Cardiac muscle cell (in vitro differentiated cells and primary cell): ENCODE measurements at regions not wholly inside any gene's neighbourhood (a gene's known extent, or its start where the extent isn't known, plus 50 kb on each side); places are given as distances from the start of the nearest gene placed in this dataset.
"Not testable (repeated sequence)": the region's sequence is repeated elsewhere in the genome, so short reads cannot be mapped to it uniquely, and the experiment has no call there.

Source experiments
- DNase-seq, 2 donors: peaks; one replicate each; pipeline versions ENCODE4 v3.0.0 to v3.0.0-alpha.2; 2010 to 2017; ENCODE audit warnings: low read depth in 1 of 2, low spot score in 1 of 2
- H3K27ac ChIP-seq: fragments of 200-600 bp; sonication (generic); 2 replicates; pipeline ENCODE4 v1.5.1; 2016
- H3K27me3 ChIP-seq: fragments of 200-600 bp; sonication (generic); 2 replicates; pipeline ENCODE4 v1.6.0; 2016; ENCODE audit warnings: control low read depth
- H3K36me3 ChIP-seq: fragments of 200-600 bp; sonication (generic); 2 replicates; pipeline ENCODE4 v1.5.1; 2016; ENCODE audit warnings: control low read depth
- H3K4me1 ChIP-seq: fragments of 200-600 bp; sonication (generic); 2 replicates; pipeline ENCODE4 v1.8.1; 2017; ENCODE audit warnings: low read depth, mild to moderate bottlenecking, mixed run types
- H3K4me3 ChIP-seq: fragments of 200-600 bp; sonication (generic); 2 replicates; pipeline ENCODE4 v1.5.1; 2016; ENCODE audit warnings: mild to moderate bottlenecking
- H3K9me3 ChIP-seq: fragments of 200-600 bp; sonication (generic); 2 replicates; pipeline ENCODE4 v1.5.1; 2017; ENCODE audit warnings: low read depth, mild to moderate bottlenecking, control low read depth
- TF ChIP-seq, protein P1 (sequence below): IDR thresholded peaks from 2 replicates; pipeline ENCODE4 v1.5.1; 2012; ENCODE audit warnings: low read depth, mild to moderate bottlenecking, low read length

DNA sequence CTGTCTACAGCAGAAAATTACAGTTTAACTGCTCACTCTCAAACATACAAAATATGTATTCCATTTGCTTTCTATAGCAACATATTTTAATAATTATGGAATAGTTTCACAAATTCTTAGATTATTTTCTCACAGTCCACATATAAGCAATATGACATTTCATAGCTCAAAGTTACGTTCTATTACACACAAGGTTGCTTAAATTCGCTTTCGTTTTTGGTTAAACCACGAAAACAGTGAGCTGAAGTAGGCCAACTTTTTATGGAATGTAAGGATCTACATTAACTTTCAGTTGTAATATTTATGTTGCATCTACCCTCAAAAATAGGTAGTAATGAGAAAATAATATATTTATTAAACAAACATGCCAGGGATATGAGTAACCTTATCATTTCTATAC, 966.0 kb upstream of the ACO1 start:
- DNase-seq, result no peak
- H3K9me3 ChIP-seq, result no peaks in the 10 kb centered on the region
- H3K27me3 ChIP-seq, result no peaks in the 10 kb centered on the region
- TF ChIP-seq, protein P1, sequence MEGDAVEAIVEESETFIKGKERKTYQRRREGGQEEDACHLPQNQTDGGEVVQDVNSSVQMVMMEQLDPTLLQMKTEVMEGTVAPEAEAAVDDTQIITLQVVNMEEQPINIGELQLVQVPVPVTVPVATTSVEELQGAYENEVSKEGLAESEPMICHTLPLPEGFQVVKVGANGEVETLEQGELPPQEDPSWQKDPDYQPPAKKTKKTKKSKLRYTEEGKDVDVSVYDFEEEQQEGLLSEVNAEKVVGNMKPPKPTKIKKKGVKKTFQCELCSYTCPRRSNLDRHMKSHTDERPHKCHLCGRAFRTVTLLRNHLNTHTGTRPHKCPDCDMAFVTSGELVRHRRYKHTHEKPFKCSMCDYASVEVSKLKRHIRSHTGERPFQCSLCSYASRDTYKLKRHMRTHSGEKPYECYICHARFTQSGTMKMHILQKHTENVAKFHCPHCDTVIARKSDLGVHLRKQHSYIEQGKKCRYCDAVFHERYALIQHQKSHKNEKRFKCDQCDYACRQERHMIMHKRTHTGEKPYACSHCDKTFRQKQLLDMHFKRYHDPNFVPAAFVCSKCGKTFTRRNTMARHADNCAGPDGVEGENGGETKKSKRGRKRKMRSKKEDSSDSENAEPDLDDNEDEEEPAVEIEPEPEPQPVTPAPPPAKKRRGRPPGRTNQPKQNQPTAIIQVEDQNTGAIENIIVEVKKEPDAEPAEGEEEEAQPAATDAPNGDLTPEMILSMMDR, result no peak
- no peak overlapping the region for H3K27ac ChIP-seq
- no peaks in the 10 kb centered on the region for H3K4me1 ChIP-seq
- H3K36me3 ChIP-seq, result no peaks in the 10 kb centered on the region
- H3K4me3 ChIP-seq, result no peak overlapping the region

DNA sequence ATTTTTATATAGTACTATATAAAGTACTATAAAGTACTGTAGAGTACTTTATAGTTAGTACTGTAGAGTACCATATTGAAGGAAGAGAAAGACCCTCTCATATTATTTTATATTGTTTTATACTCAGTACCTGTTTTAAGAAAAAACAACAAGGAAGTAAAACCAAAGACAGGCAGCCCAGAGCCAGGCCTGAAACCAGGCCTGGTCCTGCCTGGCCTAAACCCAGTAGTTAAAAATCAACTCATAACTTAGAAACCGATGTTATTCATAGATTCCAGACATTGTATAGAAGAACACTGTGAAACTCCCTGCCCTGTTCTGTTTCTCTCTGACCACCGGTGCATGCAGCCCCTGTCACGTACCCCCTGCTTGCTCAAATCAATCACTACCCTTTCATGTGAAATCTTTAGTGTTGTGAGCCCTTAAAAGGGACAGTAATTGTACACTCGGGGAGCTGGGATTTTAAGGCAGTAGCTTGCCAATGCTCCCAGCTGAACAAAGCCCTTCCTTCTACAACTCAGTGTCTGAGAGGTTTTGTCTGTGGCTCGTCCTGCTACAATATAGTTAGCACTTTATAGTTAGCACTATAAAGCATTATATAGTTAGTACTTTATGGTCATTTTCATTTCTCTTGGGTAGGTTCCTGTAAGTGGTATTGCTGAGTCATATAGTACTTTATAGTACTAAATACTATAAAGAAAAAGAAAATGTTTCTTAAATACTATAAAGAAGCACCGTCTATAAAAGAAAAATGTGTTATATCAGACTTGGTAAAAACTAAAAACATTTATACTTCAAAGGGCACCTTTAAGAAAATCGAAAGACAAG, 940.6 kb upstream of the ACO1 start:
- H3K9me3 ChIP-seq, H3K4me3 ChIP-seq, DNase-seq, H3K4me1 ChIP-seq, H3K36me3 ChIP-seq, H3K27ac ChIP-seq, H3K27me3 ChIP-seq: not testable (repeated sequence)

DNA sequence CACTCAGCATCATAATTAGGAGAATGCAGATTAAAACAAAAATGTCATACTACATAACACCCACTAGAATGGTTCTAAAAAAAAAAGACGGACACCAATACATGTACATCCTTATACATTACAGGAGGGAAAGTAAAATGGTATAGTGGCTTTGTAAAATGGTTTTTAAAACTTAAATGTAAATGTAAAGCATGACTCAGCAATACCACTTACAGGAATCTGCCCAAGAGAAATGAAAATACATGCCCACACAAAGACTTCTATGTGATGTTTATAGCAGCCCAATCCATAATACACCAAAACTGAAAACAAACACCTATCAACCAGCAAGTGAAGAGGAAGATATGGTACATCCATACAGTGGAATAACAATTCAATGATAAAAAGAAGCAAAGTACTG, 939.1 kb upstream of the ACO1 start:
- no peak for DNase-seq
- H3K4me3 ChIP-seq, result no peak overlapping the region

DNA sequence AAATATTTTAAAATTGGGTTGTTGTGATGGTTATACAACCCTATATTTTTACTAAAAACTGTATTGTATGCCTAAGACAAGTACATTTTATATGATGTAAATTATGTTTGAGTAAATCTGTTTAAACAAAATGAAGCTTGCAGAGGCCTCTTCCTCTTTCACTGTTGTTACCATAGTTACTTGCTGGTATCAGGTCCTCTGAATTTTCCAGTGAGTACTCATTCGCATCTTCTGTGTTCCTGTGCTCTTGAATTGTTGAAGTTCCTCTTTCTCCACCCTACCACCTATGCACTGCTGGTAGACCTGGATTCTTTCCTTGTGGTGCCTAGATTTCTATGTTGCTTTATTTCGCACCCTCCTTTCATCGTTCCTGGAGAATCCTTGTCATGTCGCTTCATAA, 938.5 kb upstream of the ACO1 start:
- no peaks in the 10 kb centered on the region for H3K36me3 ChIP-seq
- TF ChIP-seq, protein P1, result no peak
- H3K4me1 ChIP-seq, result no peaks in the 10 kb centered on the region
- H3K27me3 ChIP-seq, result no peaks in the 10 kb centered on the region
- H3K4me3 ChIP-seq, result no peak overlapping the region
- DNase-seq, result no peak
- no peak overlapping the region for H3K27ac ChIP-seq
- no peaks in the 10 kb centered on the region for H3K9me3 ChIP-seq

More for the DNA sequence above, 939.1 kb upstream of the ACO1 start:
- Histone ChIP-seq H3K9me3 (no peaks in the 10 kb centered on the region), H3K36me3 (no peaks in the 10 kb centered on the region), H3K27ac (no peak overlapping the region), H3K4me1 (no peaks in the 10 kb centered on the region), H3K27me3 (no peaks in the 10 kb centered on the region)
- TF ChIP-seq, protein P1, result no peak

DNA sequence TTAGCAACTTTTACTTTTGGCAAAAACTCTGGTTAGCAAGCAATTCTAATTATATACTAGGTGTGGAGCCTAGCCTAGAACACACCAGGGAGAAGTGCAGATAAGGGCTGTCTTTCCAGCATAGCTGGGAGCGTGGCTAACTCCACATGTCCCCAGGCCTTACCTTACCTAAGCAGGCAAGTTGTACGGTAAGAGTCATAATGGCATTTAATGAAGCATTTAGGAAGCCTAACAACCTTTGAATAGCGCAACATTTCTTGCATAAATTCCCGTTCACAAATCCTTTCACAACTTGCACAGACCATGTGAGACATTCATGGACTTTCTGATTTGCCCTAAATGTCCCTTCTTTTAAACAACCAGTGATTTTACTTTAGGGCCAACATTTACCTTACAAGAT, 917.4 kb upstream of the ACO1 start:
- no peak for DNase-seq
- Histone ChIP-seq H3K4me1 (no peaks in the 10 kb centered on the region), H3K4me3 (no peak overlapping the region), H3K27ac (no peak overlapping the region), H3K9me3 (no peaks in the 10 kb centered on the region), H3K36me3 (no peaks in the 10 kb centered on the region), H3K27me3 (no peaks in the 10 kb centered on the region)
- TF ChIP-seq, protein P1, result no peak

DNA sequence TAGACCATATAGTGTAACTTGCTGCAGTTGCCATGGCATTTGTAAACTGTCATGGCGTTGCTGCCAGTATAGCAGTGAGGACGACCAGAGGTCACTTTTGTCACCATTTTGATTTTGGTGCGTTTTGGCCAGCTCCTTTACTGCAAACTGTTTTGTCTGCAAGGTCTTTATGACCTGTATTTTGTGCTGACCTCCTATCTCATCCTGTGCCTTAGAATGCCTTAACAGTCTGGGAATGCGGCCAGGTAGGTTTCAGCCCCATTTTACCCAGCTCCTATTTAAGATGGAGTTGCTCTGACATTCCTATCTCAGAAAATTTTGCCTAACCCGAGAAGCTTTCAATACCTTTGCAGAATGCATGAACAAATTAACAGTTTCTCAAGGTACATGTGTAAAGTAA, 914.4 kb upstream of the ACO1 start:
- Histone ChIP-seq H3K36me3 (no peaks in the 10 kb centered on the region), H3K9me3 (no peaks in the 10 kb centered on the region), H3K27me3 (no peaks in the 10 kb centered on the region), H3K27ac (no peak overlapping the region), H3K4me1 (no peaks in the 10 kb centered on the region), H3K4me3 (no peak overlapping the region)
- TF ChIP-seq, protein P1, result no peak
- DNase-seq, result no peak
